Myocyte (in vitro differentiated cells): ENCODE measurements at regions not wholly inside any gene's neighbourhood (a gene's known extent, or its start where the extent isn't known, plus 50 kb on each side); places are given as distances from the start of the nearest gene placed in this dataset.
A peak's percentile ranks its signal among the peaks of the same experiment; 100 is the strongest.

Source experiments
- DNase-seq: peaks from one replicate; pipeline ENCODE4 v3.0.0-alpha.2; 2012; ENCODE audit warnings: low read depth

GRCh38 chr1:189409774-189410173 is 1067.9 kb downstream of the BRINP3 start:
- DNase-seq = no peak

GRCh38 chr1:189424746-189425331 is 1052.8 kb downstream of the BRINP3 start:
- no peak for DNase-seq

- no peak for DNase-seq
These were observed 1048.1 kb downstream of the BRINP3 start for GRCh38 chr1:189429610-189430009.

- peak; percentile 15 for DNase-seq
These were observed 1046.2 kb downstream of the BRINP3 start for GRCh38 chr1:189431447-189431846.

- no peak for DNase-seq
These were observed 1044.9 kb downstream of the BRINP3 start for GRCh38 chr1:189432753-189433152.

- DNase-seq = no peak
These were observed 1043.2 kb downstream of the BRINP3 start for GRCh38 chr1:189434461-189434860.

GRCh38 chr1:189435398-189435797 is 1042.3 kb downstream of the BRINP3 start:
- DNase-seq = no peak

GRCh38 chr1:189438808-189439207 is 1038.9 kb downstream of the BRINP3 start:
- DNase-seq = no peak

- DNase-seq = no peak
These were observed 1014.5 kb downstream of the BRINP3 start for GRCh38 chr1:189463166-189463565.

GRCh38 chr1:189496768-189497167 is 980.9 kb downstream of the BRINP3 start:
- no peak for DNase-seq

- DNase-seq = no peak
These were observed 977.9 kb downstream of the BRINP3 start for GRCh38 chr1:189499736-189500135.

GRCh38 chr1:189500778-189501177 is 976.9 kb downstream of the BRINP3 start:
- DNase-seq = no peak

GRCh38 chr1:189510827-189511226 is 966.8 kb downstream of the BRINP3 start:
- DNase-seq = no peak

- DNase-seq = no peak
These were observed 964.6 kb downstream of the BRINP3 start for GRCh38 chr1:189513091-189513490.

GRCh38 chr1:189522441-189522840 is 955.2 kb downstream of the BRINP3 start:
- no peak for DNase-seq

GRCh38 chr1:189524501-189524900 is 953.2 kb downstream of the BRINP3 start:
- DNase-seq = no peak

- DNase-seq = no peak
These were observed 947.5 kb downstream of the BRINP3 start for GRCh38 chr1:189530162-189530561.

- no peak for DNase-seq
These were observed 939.4 kb downstream of the BRINP3 start for GRCh38 chr1:189538271-189538670.

- no peak for DNase-seq
These were observed 927.2 kb downstream of the BRINP3 start for GRCh38 chr1:189550498-189550897.

- no peak for DNase-seq
These were observed 913.9 kb downstream of the BRINP3 start for GRCh38 chr1:189563784-189564183.

- DNase-seq = peak; percentile 1
These were observed 909.8 kb downstream of the BRINP3 start for GRCh38 chr1:189567890-189568289.

- DNase-seq = no peak
These were observed 881.5 kb downstream of the BRINP3 start for GRCh38 chr1:189596197-189596596.

GRCh38 chr1:189597083-189597482 is 880.6 kb downstream of the BRINP3 start:
- DNase-seq = no peak

GRCh38 chr1:189605226-189605625 is 872.4 kb downstream of the BRINP3 start:
- DNase-seq = no peak
